ENCODE measurements at regions not wholly inside any gene's neighbourhood (a gene's known extent, or its start where the extent isn't known, plus 50 kb on each side); places are given as distances from the start of the nearest gene placed in this dataset.

DNA sequence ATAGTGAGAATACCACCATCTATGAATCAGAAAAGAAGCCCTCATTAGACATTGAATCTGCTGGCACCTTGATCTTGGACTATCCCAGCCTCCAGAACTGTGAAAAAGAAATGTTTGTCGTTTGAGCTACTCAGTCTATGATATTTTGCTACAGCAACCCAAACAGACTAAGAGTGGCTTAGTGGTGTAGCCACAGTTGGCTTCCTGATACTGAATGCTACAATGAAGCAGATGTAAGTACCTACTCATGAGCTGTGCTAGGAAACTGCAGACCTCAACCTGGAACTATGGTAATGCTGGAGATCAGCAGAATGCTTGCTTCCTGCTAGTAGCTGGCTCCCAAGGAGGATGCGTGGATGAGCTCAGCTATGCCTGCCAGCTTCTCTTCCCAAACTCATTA, 268.6 kb upstream of the CRY1 start:
- ATAC-seq (no peak), DNase-seq (no peak)
- Histone ChIP-seq H3K27ac (ENCODE audit: low read length) (no peak overlapping the region), H3K27me3 (ENCODE audit: control insufficient read depth, insufficient read depth) (no peaks in the 10 kb centered on the region), H3K4me3 (ENCODE audit: low read length) (no peak overlapping the region), H3K4me1 (ENCODE audit: control insufficient read depth, insufficient read depth, low read length) (no peaks in the 10 kb centered on the region), H3K9me3 (ENCODE audit: control insufficient read depth, low read length) (no peaks in the 10 kb centered on the region)
- intact Hi-C loops (cut with DNase I): no loop called here
- WGBS: 80% methylated on average over 2 of the region's 2 CpGs

DNA sequence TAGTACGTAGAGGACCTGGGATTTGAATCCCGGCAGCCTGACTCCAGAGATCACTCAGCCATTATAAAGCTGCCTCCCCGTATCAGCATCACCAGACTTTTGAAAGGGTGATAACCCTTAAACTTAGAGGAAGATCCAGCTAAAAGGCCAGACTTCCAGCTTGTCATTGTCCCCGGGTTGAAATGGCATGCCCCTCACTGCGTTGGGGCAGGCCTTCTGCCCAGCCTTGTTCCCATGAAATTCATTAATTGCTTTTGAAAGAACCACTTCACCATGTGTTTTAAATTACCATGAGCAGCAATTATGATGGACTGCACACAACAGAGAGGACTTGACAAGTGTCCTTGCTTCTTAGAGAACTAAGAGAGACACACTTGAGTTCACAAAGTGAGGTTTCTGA, 269.6 kb upstream of the CRY1 start:
- ATAC-seq: no peak

DNA sequence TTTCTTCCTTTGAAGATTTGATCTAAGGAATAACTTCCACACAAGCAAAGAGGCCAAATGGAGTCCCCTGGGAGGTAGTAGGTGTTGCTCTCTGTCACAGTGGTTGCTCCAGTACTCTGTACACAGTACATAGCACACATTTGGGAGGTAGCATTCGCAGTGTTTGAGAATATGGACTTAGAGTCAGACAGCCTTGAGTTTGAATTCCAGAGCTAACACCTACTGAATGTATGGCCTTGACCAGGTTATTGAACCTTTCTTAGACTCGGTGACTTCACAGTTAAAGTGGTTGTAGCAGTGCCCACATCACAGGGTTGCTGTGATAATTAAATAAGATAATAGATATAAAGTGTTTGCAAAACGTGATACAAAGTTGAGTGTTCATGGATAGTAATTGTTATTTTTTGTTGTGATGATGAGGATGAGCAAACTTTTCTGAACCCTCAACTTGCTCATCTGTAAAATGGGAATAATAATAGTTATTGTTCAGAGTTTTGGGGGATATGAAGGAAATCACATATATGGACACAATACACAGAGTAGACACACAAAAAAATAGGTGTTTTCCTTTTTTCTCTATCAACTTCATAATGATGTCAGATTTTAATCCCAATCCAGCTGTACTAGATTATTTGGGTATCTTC, 271.6 kb upstream of the CRY1 start:
- H3K4me1 ChIP-seq (ENCODE audit: control insufficient read depth, insufficient read depth, low read length): no peaks in the 10 kb centered on the region
- H3K27me3 ChIP-seq (ENCODE audit: control insufficient read depth, insufficient read depth): no peaks in the 10 kb centered on the region
- ATAC-seq: no peak
- intact Hi-C loops (cut with DNase I): no loop called here
- WGBS: 80% methylated on average over 3 of the region's 3 CpGs
- no peak overlapping the region for H3K4me3 ChIP-seq (ENCODE audit: low read length)
- H3K9me3 ChIP-seq (ENCODE audit: control insufficient read depth, low read length): no peaks in the 10 kb centered on the region
- H3K27ac ChIP-seq (ENCODE audit: low read length): no peak overlapping the region
- DNase-seq: no peak

More for the DNA sequence above, 269.6 kb upstream of the CRY1 start:
- Histone ChIP-seq H3K4me1 (ENCODE audit: control insufficient read depth, insufficient read depth, low read length) (no peaks in the 10 kb centered on the region), H3K27ac (ENCODE audit: low read length) (no peak overlapping the region), H3K27me3 (ENCODE audit: control insufficient read depth, insufficient read depth) (no peaks in the 10 kb centered on the region), H3K4me3 (ENCODE audit: low read length) (no peak overlapping the region), H3K9me3 (ENCODE audit: control insufficient read depth, low read length) (no peaks in the 10 kb centered on the region)
- DNase-seq: no peak
- intact Hi-C loops (cut with DNase I): no loop called here
- 53% methylated on average over 5 of the region's 5 CpGs for WGBS

DNA sequence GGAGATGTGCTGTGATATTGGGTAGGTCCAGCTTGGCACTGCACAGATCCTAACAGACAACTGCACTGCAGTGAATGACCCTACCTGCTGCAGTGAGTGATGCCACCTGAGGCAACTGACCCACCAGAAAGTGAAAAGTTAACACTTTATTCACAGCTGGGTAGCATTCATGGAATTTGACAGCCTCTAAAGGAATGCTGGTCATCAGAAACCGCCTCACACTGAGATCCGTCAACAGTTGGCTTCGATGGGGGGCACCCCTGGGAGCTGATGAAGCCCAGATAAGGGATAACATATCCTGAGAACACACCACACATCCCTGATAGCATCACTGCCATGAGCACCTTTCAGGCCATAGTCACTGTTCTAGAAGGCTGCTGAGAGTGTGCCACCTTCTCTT, 272.4 kb upstream of the CRY1 start:
- H3K9me3 ChIP-seq (ENCODE audit: control insufficient read depth, low read length): no peaks in the 10 kb centered on the region
- no peaks in the 10 kb centered on the region for H3K27me3 ChIP-seq (ENCODE audit: control insufficient read depth, insufficient read depth)
- intact Hi-C loops (cut with DNase I): no loop called here
- H3K27ac ChIP-seq (ENCODE audit: low read length): no peak overlapping the region
- ATAC-seq (no peak), DNase-seq (no peak)
- 56% methylated on average over 3 of the region's 3 CpGs for WGBS
- no peaks in the 10 kb centered on the region for H3K4me1 ChIP-seq (ENCODE audit: control insufficient read depth, insufficient read depth, low read length)
- no peak overlapping the region for H3K4me3 ChIP-seq (ENCODE audit: low read length)

DNA sequence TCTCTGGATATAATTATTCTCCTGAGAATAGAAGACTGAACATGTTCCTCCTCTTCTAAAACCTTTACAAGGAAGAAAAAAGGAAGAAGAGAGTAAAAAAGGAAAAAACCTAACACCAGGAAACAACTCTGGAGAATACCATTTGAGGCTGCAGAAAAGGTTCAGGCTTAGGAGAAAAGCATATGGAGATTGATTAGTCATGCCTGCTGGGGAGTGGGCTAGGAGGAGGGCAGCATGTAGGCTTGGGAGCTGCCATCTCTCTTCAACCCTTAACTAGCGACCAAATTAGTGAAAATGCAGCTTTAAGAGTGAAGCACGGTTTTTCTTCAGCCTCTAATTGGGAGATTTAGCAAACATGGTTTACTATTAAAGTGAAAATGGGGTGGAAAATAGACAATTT, 273.0 kb upstream of the CRY1 start:
- Histone ChIP-seq H3K9me3 (ENCODE audit: control insufficient read depth, low read length) (no peaks in the 10 kb centered on the region), H3K4me1 (ENCODE audit: control insufficient read depth, insufficient read depth, low read length) (no peaks in the 10 kb centered on the region), H3K27ac (ENCODE audit: low read length) (no peak overlapping the region), H3K4me3 (ENCODE audit: low read length) (no peak overlapping the region), H3K27me3 (ENCODE audit: control insufficient read depth, insufficient read depth) (no peaks in the 10 kb centered on the region)
- DNase-seq (no peak), ATAC-seq (no peak)
- intact Hi-C loops (cut with DNase I): no loop called here
- WGBS: 76% methylated on average over 2 of the region's 2 CpGs

DNA sequence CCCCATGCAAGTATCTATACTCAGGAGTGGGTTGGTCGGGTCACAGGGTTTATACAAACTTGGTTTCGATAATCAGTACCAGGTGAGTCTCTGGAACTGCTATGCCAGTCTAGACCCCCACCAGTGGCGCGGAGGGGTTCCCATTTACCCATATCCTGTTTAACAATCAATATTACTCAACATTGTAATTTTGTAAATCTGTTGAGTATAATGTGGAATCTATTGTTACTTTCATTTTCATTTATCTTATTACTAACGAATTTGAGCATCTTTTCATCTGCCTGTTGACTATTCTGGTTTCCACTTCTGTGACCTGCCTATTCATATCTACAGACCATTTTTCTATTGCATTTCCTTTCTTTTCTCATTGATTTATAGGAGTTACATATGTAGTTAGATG, 275.2 kb upstream of the CRY1 start:
- intact Hi-C loops (cut with DNase I): no loop called here
- 84% methylated on average over 5 of the region's 5 CpGs for WGBS
- no peak overlapping the region for H3K4me3 ChIP-seq (ENCODE audit: low read length)
- H3K27ac ChIP-seq (ENCODE audit: low read length): no peak overlapping the region
- DNase-seq (no peak), ATAC-seq (no peak)
- H3K9me3 ChIP-seq (ENCODE audit: control insufficient read depth, low read length): no peaks in the 10 kb centered on the region
- H3K27me3 ChIP-seq (ENCODE audit: control insufficient read depth, insufficient read depth): no peaks in the 10 kb centered on the region
- H3K4me1 ChIP-seq (ENCODE audit: control insufficient read depth, insufficient read depth, low read length): no peaks in the 10 kb centered on the region

DNA sequence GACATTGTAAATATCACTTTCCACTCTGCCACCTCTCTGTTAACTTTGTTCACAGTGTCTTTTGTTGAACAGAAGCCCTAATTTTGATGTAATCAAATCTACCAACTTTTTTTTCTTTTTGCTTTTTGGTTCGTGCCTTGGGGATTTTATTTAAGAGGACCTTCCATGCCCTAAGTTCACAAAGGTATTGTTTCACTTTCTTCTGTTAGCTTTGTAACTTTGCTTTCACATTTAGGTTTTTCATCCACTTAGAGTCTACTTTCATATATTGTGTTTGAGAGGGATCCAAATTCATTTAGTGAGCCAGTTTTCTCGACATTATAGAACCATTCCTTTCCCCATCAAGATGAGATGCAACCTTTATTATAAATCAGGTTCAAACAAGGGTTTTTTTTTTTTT, 275.7 kb upstream of the CRY1 start:
- H3K9me3 ChIP-seq (ENCODE audit: control insufficient read depth, low read length): no peaks in the 10 kb centered on the region
- H3K4me3 ChIP-seq (ENCODE audit: low read length): no peak overlapping the region
- no peaks in the 10 kb centered on the region for H3K4me1 ChIP-seq (ENCODE audit: control insufficient read depth, insufficient read depth, low read length)
- H3K27me3 ChIP-seq (ENCODE audit: control insufficient read depth, insufficient read depth): no peaks in the 10 kb centered on the region
- intact Hi-C loops (cut with DNase I): no loop called here
- no peak for DNase-seq
- 73% methylated on average over 2 of the region's 2 CpGs for WGBS
- H3K27ac ChIP-seq (ENCODE audit: low read length): no peak overlapping the region
- no peak for ATAC-seq

DNA sequence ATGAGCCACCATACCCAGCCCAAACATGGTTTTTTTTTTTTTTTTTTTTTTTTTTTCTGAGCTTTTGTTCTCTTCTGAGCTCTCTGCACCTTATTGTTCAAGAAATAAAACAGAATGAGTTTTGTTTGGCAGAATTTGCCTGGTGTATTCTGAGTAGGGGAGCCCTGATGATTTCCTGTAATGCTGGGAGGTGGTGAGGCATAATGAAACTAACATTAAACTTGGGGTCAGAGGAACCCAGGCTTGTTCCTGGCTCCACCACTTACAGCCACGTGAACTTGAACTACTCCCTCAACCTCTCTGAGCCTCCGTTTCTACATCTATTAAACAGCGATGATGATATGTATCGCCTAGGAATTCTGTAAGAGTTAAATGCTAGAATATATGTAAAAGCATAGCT, 276.3 kb upstream of the CRY1 start:
- H3K4me1 ChIP-seq (ENCODE audit: control insufficient read depth, insufficient read depth, low read length): no peaks in the 10 kb centered on the region
- 77% methylated on average over 4 of the region's 4 CpGs for WGBS
- ATAC-seq (no peak), DNase-seq (no peak)
- intact Hi-C loops (cut with DNase I): no loop called here
- H3K27ac ChIP-seq (ENCODE audit: low read length): no peak overlapping the region
- no peak overlapping the region for H3K4me3 ChIP-seq (ENCODE audit: low read length)
- H3K9me3 ChIP-seq (ENCODE audit: control insufficient read depth, low read length): no peaks in the 10 kb centered on the region
- H3K27me3 ChIP-seq (ENCODE audit: control insufficient read depth, insufficient read depth): no peaks in the 10 kb centered on the region

DNA sequence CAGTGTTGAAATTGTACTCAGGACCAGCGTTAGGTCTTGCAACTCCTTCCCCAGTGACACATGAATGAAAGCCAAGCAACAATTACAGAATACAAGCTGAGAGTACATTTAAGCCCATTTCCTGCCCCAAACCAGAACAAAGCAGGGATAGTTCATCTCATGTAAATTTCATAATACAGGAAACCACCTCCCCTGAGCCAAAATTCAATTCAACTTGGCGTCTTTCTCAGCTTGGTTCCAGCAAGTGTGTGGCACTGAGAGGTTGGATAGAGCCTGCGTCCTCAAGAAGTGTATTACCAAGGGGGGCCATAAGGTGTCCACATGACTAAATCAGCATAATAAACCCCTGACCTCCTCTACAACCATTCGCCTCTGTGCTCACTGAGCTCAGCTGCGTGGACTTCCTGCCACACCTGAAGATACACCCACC, 278.9 kb upstream of the CRY1 start:
- intact Hi-C loops (cut with DNase I): no loop called here
- no peak for DNase-seq
- H3K9me3 ChIP-seq (ENCODE audit: control insufficient read depth, low read length): no peaks in the 10 kb centered on the region
- H3K4me1 ChIP-seq (ENCODE audit: control insufficient read depth, insufficient read depth, low read length): no peaks in the 10 kb centered on the region
- H3K27ac ChIP-seq (ENCODE audit: low read length): no peak overlapping the region
- ATAC-seq: no peak
- no peak overlapping the region for H3K4me3 ChIP-seq (ENCODE audit: low read length)
- WGBS: 55% methylated on average over 5 of the region's 5 CpGs
- H3K27me3 ChIP-seq (ENCODE audit: control insufficient read depth, insufficient read depth): no peaks in the 10 kb centered on the region

DNA sequence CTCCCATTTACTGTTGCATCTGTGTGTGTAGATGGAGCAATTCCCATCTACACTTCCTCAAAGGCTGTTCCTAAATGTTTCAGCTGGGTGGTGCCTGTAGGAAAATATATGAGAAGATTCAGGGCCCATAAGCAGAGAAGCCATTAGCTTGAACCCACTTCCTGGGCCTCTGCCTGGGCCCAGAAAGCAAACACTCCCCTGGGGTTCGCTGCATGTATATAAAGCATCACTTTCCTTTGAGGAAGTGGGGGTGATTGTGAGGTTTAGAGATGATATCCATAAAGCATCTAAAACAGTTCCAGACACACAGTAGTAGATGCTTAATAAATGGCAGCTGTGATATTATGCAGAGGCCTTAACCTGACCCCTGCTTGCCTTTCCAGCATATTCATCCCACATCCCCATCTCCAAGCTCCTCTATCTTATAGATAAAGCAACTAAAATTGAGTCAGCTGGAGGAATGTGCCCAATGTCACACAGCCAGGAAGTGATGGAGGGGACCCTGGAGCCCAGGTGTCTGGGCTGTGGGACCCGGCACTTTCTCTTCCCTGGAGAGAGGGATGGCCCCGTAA, 280.0 kb upstream of the CRY1 start:
- Histone ChIP-seq H3K9me3 (ENCODE audit: control insufficient read depth, low read length) (no peaks in the 10 kb centered on the region), H3K4me3 (ENCODE audit: low read length) (no peak overlapping the region), H3K4me1 (ENCODE audit: control insufficient read depth, insufficient read depth, low read length) (no peaks in the 10 kb centered on the region), H3K27ac (ENCODE audit: low read length) (no peak overlapping the region), H3K27me3 (ENCODE audit: control insufficient read depth, insufficient read depth) (no peaks in the 10 kb centered on the region)
- ATAC-seq (no peak), DNase-seq (no peak)
- 81% methylated on average over 3 of the region's 3 CpGs for WGBS
- intact Hi-C loops (cut with DNase I): no loop called here

DNA sequence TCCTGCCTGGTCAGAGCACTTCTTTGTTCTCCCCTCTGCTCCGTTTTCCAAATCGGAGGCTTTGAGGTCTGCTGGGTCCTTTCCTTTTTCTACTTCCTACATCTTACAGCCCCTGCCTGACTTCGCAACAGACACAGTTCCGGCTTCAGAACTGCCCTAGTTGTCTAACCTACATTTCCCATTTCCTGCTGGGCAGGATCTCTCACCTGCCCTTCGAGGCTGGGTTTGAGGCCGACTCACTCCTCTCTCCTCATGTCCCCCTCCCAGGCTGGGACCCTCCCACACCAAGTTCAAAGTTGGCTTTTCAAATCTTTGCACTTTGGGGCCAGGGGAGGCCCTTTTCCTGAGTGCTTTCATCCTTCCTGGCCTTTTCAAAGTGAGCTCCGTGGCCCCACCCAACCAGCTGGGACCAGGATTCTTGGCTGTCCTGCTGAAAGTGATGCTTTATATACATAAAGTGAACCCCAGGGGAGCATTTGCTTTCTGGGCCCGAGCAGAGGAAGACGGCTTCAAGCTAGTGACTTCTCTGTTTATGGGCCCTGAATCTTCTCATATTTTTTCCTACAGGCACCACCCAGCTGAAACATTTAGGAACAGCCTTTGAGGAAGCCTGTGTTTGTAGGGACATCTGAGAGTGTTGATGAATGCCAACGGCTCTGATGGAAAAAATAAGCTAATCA, 281.0 kb upstream of the CRY1 start:
- H3K27ac ChIP-seq (ENCODE audit: low read length): no peak overlapping the region
- ATAC-seq (no peak), DNase-seq (no peak)
- no peaks in the 10 kb centered on the region for H3K4me1 ChIP-seq (ENCODE audit: control insufficient read depth, insufficient read depth, low read length)
- H3K4me3 ChIP-seq (ENCODE audit: low read length): no peak overlapping the region
- H3K27me3 ChIP-seq (ENCODE audit: control insufficient read depth, insufficient read depth): no peaks in the 10 kb centered on the region
- 43% methylated on average over 10 of the region's 10 CpGs for WGBS
- intact Hi-C loops (cut with DNase I): no loop called here
- no peaks in the 10 kb centered on the region for H3K9me3 ChIP-seq (ENCODE audit: control insufficient read depth, low read length)
